HepG2 (cell line): ENCODE measurements at regions not wholly inside any gene's neighbourhood (a gene's known extent, or its start where the extent isn't known, plus 50 kb on each side); places are given as distances from the start of the nearest gene placed in this dataset.

Source experiments
- PHF8 ChIP-seq: sonication (generic); formaldehyde crosslinking; IDR thresholded peaks from 2 replicates; pipeline ENCODE4 v1.5.0; 2020; ENCODE audit warnings: missing genetic modification reagents
- RAD21 ChIP-seq: fragments of 450-650 bp; formaldehyde crosslinking; IDR thresholded peaks from 2 replicates; pipeline ENCODE4 v1.5.0; 2020; ENCODE audit warnings: mild to moderate bottlenecking
- ZFP1 ChIP-seq: IDR thresholded peaks from 2 replicates; pipeline ENCODE4 v1.6.1; 2016
- TF ChIP-seq, protein P1 (sequence below): sonication (generic); formaldehyde crosslinking; IDR thresholded peaks from 2 replicates; pipeline ENCODE4 v1.4.0; 2020; ENCODE audit warnings: missing genetic modification reagents
- TF ChIP-seq, protein P2 (sequence below): sonication (generic); formaldehyde crosslinking; IDR thresholded peaks from 2 replicates; pipeline ENCODE4 v1.5.0; 2020; ENCODE audit warnings: mild to moderate bottlenecking, missing genetic modification reagents, moderate library complexity

DNA sequence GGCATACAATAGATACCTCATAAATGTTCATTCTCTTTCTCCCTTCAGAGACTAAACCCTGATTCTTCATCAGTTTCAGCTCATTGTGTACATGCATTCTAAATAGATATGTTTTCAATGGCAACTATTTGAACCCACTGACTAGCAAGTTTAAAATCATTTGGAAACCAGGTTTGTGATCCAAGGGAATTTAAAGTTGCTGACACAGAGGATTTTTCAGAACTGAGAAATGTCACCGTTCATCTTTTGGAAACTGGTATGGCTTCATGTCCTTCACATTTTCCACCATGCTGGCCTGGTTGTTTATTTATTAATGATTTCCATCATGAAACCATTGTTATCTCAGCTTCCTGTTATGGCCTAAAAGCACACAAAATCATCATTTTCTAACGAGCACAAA, 81.8 kb upstream of the BARHL2 start:
- TF ChIP-seq, protein P1, sequence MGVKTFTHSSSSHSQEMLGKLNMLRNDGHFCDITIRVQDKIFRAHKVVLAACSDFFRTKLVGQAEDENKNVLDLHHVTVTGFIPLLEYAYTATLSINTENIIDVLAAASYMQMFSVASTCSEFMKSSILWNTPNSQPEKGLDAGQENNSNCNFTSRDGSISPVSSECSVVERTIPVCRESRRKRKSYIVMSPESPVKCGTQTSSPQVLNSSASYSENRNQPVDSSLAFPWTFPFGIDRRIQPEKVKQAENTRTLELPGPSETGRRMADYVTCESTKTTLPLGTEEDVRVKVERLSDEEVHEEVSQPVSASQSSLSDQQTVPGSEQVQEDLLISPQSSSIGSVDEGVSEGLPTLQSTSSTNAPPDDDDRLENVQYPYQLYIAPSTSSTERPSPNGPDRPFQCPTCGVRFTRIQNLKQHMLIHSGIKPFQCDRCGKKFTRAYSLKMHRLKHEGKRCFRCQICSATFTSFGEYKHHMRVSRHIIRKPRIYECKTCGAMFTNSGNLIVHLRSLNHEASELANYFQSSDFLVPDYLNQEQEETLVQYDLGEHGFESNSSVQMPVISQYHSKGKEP (CRISPR knock-in tag), result no peak
- no peak for TF ChIP-seq RAD21 (CRISPR knock-in tag)
- TF ChIP-seq PHF8 (CRISPR knock-in tag), result no peak
- TF ChIP-seq, protein P2, sequence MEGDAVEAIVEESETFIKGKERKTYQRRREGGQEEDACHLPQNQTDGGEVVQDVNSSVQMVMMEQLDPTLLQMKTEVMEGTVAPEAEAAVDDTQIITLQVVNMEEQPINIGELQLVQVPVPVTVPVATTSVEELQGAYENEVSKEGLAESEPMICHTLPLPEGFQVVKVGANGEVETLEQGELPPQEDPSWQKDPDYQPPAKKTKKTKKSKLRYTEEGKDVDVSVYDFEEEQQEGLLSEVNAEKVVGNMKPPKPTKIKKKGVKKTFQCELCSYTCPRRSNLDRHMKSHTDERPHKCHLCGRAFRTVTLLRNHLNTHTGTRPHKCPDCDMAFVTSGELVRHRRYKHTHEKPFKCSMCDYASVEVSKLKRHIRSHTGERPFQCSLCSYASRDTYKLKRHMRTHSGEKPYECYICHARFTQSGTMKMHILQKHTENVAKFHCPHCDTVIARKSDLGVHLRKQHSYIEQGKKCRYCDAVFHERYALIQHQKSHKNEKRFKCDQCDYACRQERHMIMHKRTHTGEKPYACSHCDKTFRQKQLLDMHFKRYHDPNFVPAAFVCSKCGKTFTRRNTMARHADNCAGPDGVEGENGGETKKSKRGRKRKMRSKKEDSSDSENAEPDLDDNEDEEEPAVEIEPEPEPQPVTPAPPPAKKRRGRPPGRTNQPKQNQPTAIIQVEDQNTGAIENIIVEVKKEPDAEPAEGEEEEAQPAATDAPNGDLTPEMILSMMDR, result no peak
- TF ChIP-seq ZFP1 (CRISPR knock-in tag), result no peak
